NK-92 (cell line): ENCODE measurements at regions not wholly inside any gene's neighbourhood (a gene's known extent, or its start where the extent isn't known, plus 50 kb on each side); places are given as distances from the start of the nearest gene placed in this dataset.
"Not testable (repeated sequence)": the region's sequence is repeated elsewhere in the genome, so short reads cannot be mapped to it uniquely, and the experiment has no call there.

Source experiments
- DNase-seq: peaks from one replicate; lab custom pipeline; 2025; ENCODE audit not compliant: unreplicated experiment; lab: John Stamatoyannopoulos, UW

DNA sequence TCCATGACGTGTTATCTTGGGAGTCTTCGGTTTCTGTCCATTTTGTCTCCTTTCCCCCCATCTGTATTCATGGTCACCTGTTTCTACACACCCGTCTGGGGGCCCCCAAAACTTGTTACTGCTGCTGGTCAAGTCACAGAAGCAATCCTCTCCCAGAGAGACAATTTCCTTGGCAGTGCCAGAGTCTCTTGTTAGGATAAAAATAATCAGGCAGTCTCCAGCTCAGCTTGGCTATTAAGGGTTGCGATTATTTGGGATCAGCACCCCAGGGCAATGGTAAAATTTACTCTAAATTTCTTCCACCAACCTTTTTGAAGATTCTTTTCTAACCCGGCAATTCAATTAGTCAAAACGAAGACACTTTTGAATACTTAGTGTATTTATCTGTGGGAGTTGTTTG is 229.1 kb upstream of the JARID2 start:
- DNase-seq: no peak

DNA sequence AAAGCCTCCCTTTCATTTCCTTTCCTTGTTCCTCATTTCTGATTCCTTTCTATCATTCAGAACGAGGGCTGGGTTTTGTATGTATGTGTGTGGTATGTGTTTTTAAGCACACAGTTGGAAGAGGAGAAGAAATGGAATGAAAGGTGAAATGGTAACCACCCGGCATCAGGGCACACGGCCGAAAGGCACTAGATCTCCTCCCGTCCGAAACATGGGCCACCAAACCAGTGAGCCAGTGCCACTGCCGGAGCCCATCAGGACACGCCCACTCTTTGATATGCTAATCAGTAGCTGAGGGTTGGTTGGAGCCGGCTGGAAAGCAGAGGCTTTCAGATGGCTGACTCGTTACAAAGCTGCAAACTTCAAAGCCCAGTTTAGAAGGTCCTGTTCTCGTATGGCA is 228.6 kb upstream of the JARID2 start:
- DNase-seq: no peak

DNA sequence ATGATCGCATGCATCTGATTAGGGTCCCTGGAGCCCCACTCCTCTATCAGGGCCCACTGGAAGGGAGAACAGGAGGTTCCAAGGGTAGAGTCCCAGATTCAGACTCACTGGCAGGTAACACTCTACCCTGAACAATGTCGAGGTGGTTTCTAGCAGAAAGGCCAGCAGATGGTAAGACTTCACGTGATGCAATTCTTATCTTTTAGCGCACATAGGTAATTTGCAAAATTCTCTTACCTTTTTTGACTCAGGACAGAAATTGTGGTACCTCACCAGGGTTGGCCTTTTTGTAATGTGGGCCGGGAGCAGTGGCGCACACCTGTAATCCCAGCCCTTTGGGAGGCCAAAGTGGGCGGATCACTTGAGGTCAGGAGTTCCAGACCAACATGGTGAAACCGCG is 228.1 kb upstream of the JARID2 start:
- DNase-seq: no peak

- no peak for DNase-seq
Measured at GRCh38 chr6:15020119-15020770, 225.6 kb upstream of the JARID2 start.

DNA sequence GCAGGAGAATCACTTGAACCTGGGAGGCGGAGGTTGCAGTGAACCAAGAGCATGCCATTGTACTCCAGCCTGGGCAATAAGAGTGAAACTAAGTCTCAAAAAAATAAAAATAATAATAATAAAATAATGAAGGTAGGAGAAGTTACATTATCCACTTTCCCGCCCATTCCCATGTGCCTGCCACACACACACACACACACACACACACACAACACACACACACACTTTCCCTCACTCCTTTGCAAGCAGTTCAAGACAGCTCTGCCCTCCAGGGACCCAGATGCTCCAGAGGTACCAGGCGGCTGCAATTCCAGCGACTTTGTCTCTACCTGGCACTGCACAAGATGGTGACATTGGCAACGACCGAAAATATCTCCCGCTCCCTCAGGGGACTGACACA is 224.8 kb upstream of the JARID2 start:
- no peak for DNase-seq

GRCh38 chr6:15023018-15023417 is 222.9 kb upstream of the JARID2 start:
- not testable (repeated sequence) for DNase-seq

GRCh38 chr6:15023448-15023847 is 222.4 kb upstream of the JARID2 start:
- DNase-seq: no peak

DNA sequence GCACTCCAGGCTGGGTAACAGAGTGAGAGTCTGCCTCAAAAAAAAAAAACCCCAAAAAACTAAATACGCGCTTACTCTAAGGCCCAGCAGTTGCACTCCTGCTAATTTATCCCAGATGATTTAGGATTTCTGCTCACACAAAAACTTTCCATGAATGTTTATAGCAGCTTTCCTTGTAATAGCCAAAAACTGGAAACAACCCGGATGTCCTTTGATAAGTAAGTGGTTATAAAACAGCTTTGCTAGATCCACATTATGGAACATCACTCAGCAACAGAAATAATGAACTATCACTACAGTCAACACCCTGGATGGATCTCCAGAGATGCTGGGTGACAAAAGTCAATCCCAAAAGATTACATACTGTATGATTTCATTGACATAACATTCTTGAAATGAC is 220.4 kb upstream of the JARID2 start:
- DNase-seq: no peak

GRCh38 chr6:15026832-15027231 is 219.0 kb upstream of the JARID2 start:
- DNase-seq: no peak

GRCh38 chr6:15027472-15027871 is 218.4 kb upstream of the JARID2 start:
- DNase-seq: no peak

GRCh38 chr6:15032015-15032414 is 213.9 kb upstream of the JARID2 start:
- DNase-seq: no peak

- DNase-seq: no peak
Measured at GRCh38 chr6:15033850-15034203, 212.0 kb upstream of the JARID2 start.

DNA sequence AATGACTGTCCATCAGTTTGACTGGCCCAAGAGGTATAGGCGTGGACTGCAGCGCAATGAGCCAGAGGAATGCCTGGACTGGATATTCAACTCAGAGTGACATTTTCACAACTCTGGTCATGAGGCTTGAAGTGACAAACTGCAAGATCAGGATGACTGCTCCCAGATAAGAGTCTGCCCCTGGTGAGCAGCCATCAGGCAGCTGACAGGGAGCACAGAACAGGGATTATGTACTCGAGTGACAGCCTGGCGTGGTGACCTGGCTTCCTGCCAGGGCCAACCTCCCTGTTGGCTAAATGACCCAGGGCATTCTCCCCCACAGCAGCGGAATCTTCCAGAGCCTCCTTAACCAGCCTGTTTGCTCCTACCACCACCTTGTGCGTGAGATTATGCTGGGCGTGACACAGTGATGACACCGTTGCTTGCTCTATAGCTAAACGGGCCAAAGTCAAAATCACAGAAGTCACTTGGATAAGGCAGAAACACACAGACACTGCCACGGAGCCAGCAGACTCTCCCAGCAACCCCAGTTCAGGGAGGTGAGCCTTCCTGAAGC is 209.1 kb upstream of the JARID2 start:
- DNase-seq: no peak

DNA sequence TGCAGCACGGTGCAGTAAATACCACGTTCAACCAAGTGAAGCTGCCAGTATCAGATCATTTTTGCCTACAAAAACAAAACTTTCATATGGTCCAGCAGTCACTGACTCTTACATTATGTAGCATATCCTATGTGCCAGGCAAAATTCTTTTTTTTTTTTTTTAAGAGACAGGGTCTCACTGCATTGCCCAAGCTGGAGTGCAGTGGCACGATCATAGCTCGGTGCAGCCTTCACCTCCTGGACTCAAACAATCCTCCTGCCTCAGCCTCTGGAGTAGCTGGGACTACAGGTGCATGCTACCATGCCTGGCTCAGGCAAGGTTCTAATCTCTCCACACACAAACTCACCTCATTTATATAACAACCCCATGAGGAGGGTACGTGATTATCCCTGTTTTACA is 208.6 kb upstream of the JARID2 start:
- DNase-seq: no peak

- DNase-seq: no peak
Measured at GRCh38 chr6:15038013-15038791, 207.7 kb upstream of the JARID2 start.

- DNase-seq: no peak
Measured at GRCh38 chr6:15039136-15039535, 206.7 kb upstream of the JARID2 start.

- no peak for DNase-seq
Measured at GRCh38 chr6:15042938-15043337, 202.9 kb upstream of the JARID2 start.

GRCh38 chr6:15044146-15044882 is 201.6 kb upstream of the JARID2 start:
- DNase-seq: no peak

GRCh38 chr6:15044948-15045347 is 200.9 kb upstream of the JARID2 start:
- DNase-seq: no peak

DNA sequence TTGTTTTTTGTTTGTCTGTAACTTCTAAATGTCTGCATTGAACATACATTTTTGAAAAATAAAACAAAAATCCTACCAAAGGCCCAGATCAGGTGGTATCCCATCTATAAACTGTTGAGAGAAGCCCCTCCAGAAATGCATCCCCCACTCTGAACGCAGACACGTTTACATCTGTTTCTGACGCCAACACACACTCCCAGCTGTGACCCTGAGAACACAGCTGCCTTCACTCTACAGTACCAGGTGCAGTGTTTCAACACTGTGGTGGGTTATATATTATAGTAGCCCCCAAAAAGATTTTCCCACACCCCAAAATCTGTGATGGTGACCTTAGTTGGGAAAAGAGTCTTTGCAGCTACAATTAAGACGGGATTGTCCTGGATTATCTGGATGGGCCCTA is 199.1 kb upstream of the JARID2 start:
- no peak for DNase-seq

DNA sequence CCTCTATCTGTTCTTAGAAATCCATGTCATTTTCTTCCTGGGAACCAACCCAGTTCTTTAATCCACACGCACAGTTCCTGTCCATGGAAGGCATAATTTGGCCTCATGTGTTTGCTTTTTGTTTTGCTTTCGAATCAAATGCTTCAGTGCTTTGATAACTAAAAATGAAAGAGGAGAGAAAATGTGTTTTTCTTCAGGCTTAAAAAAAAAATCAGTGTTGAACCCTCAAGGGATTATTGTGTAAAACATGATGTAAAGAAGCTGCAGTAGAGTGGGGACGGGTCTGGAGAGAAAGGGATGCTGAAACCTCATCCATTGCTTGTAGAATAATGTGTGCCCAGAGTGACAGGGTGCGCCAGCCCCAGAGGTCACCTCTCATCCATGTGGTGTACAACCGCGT is 197.5 kb upstream of the JARID2 start:
- DNase-seq: no peak
